Activated CD8-positive, alpha-beta T cell treated with anti-CD3 and anti-CD28 coated beads for 36 hours (primary cell): ENCODE measurements at regions not wholly inside any gene's neighbourhood (a gene's known extent, or its start where the extent isn't known, plus 50 kb on each side); places are given as distances from the start of the nearest gene placed in this dataset.

Experiments used
- ATAC-seq: fragments of 200-7000 bp; cut with Tn5 transposase; one replicate; pipeline ENCODE4 v1.10.0; 2021; ENCODE audit warnings: mild to moderate bottlenecking, moderate library complexity
- CTCF ChIA-PET: fragments of 350-600 bp; sonication (Branson Sonifier 250); formaldehyde crosslinking; loops from one replicate; lab custom pipeline; 2021; ENCODE audit warnings: antibody characterized with exemption; lab: Charles Lee
- POLR2A ChIA-PET: fragments of 350-600 bp; sonication (Branson Sonifier 250); formaldehyde crosslinking; loops from one replicate; lab custom pipeline; 2021; ENCODE audit warnings: antibody characterized with exemption; lab: Charles Lee
- DNase-seq: peaks from one replicate; pipeline ENCODE4 v3.0.0-alpha.2; 2020
- H3K27ac Mint-ChIP-seq: one replicate; pipeline ENCODE4 v1.8.0; 2021; ENCODE audit warnings: mild to moderate bottlenecking, mixed read lengths
- H3K27me3 Mint-ChIP-seq: one replicate; pipeline ENCODE4 v1.8.0; 2021; ENCODE audit warnings: mixed read lengths
- H3K36me3 Mint-ChIP-seq: one replicate; pipeline ENCODE4 v1.8.0; 2021; ENCODE audit warnings: low read depth, mixed read lengths
- H3K4me1 Mint-ChIP-seq: one replicate; pipeline ENCODE4 v1.8.0; 2021; ENCODE audit warnings: low read depth, mixed read lengths
- H3K4me3 Mint-ChIP-seq: one replicate; pipeline ENCODE4 v1.8.0; 2021; ENCODE audit warnings: mild to moderate bottlenecking, moderate library complexity, mixed read lengths
- H3K9me3 Mint-ChIP-seq: one replicate; pipeline ENCODE4 v1.8.0; 2021; ENCODE audit warnings: mixed read lengths
- CTCF ChIP-seq: fragments of 200-600 bp; IDR thresholded peaks from one replicate; pipeline ENCODE4 v1.8.0; 2022; ENCODE audit warnings: antibody characterized with exemption, mild to moderate bottlenecking
- intact Hi-C: fragments of 100-400 bp; cut with micrococcal nuclease; formaldehyde crosslinking; loops from one replicate; pipeline ENCODE4 v1.10.0; 2022

- H3K4me1 Mint-ChIP-seq = no peaks in the 10 kb centered on the region
- intact Hi-C loops = no loop called here
- DNase-seq (no peak), ATAC-seq (no peak)
- H3K36me3 Mint-ChIP-seq = no peaks in the 10 kb centered on the region
- no peak for TF ChIP-seq CTCF
- ChIA-PET CTCF (no interaction called here), POLR2A (no interaction called here)
- H3K27me3 Mint-ChIP-seq = no peaks in the 10 kb centered on the region
- no peak overlapping the region for H3K27ac Mint-ChIP-seq
- H3K4me3 Mint-ChIP-seq = no peak overlapping the region
- no peaks in the 10 kb centered on the region for H3K9me3 Mint-ChIP-seq
Measured at GRCh38 chr6:112557961-112558360, 210.8 kb downstream of the RFPL4B start.

- no peak for DNase-seq
- H3K36me3 Mint-ChIP-seq = no peaks in the 10 kb centered on the region
- H3K27ac Mint-ChIP-seq = no peak overlapping the region
- POLR2A ChIA-PET = no interaction called here
- no peak for ATAC-seq
- CTCF ChIA-PET = interaction anchor here (1.2 kb wide), 1 partner anchor 11 kb away, joined by 3 read pairs; no protein-coding TSS in a partner anchor
- intact Hi-C loops = no loop called here
- no peaks in the 10 kb centered on the region for H3K9me3 Mint-ChIP-seq
- H3K4me1 Mint-ChIP-seq = no peaks in the 10 kb centered on the region
- TF ChIP-seq CTCF = no peak
- H3K4me3 Mint-ChIP-seq = no peak overlapping the region
- H3K27me3 Mint-ChIP-seq = no peaks in the 10 kb centered on the region
Measured at GRCh38 chr6:112560651-112561050, 213.5 kb downstream of the RFPL4B start.

GRCh38 chr6:112562301-112563231, 215.4 kb downstream of the RFPL4B start:
- ChIA-PET CTCF (no interaction called here), POLR2A (no interaction called here)
- H3K36me3 Mint-ChIP-seq = no peaks in the 10 kb centered on the region
- no peak overlapping the region for H3K27ac Mint-ChIP-seq
- TF ChIP-seq CTCF = no peak
- ATAC-seq (no peak), DNase-seq (no peak)
- no peaks in the 10 kb centered on the region for H3K27me3 Mint-ChIP-seq
- intact Hi-C loops = no loop called here
- no peaks in the 10 kb centered on the region for H3K9me3 Mint-ChIP-seq
- no peak overlapping the region for H3K4me3 Mint-ChIP-seq
- H3K4me1 Mint-ChIP-seq = no peaks in the 10 kb centered on the region

- Mint-ChIP-seq H3K36me3 (no peaks in the 10 kb centered on the region), H3K4me1 (no peaks in the 10 kb centered on the region), H3K27ac (no peak overlapping the region), H3K4me3 (no peak overlapping the region), H3K9me3 (no peaks in the 10 kb centered on the region), H3K27me3 (no peaks in the 10 kb centered on the region)
- POLR2A ChIA-PET = no interaction called here
- intact Hi-C loops = no loop called here
- CTCF ChIA-PET = no interaction called here
- ATAC-seq (no peak), DNase-seq (no peak)
- no peak for TF ChIP-seq CTCF
Measured at GRCh38 chr6:112563368-112563767, 216.2 kb downstream of the RFPL4B start.

- POLR2A ChIA-PET = no interaction called here
- H3K27me3 Mint-ChIP-seq = no peaks in the 10 kb centered on the region
- CTCF ChIA-PET = no interaction called here
- no peak overlapping the region for H3K27ac Mint-ChIP-seq
- no peak overlapping the region for H3K4me3 Mint-ChIP-seq
- ATAC-seq (no peak), DNase-seq (no peak)
- intact Hi-C loops = no loop called here
- H3K36me3 Mint-ChIP-seq = no peaks in the 10 kb centered on the region
- H3K9me3 Mint-ChIP-seq = no peaks in the 10 kb centered on the region
- no peak for TF ChIP-seq CTCF
- H3K4me1 Mint-ChIP-seq = no peaks in the 10 kb centered on the region
Measured at GRCh38 chr6:112568066-112568465, 220.9 kb downstream of the RFPL4B start.
